HG03354 (cell line): ENCODE measurements at regions not wholly inside any gene's neighbourhood (a gene's known extent, or its start where the extent isn't known, plus 50 kb on each side); places are given as distances from the start of the nearest gene placed in this dataset.

Experiments used
- ATAC-seq: cut with Tn5 transposase; IDR thresholded peaks from one replicate; pipeline ENCODE4 v1.9.1; 2021; ENCODE audit warnings: mild to moderate bottlenecking; ENCODE audit not compliant: unreplicated experiment, poor library complexity, severe bottlenecking

- ATAC-seq = no peak
These were observed 88.7 kb downstream of the NR1D2 start for GRCh38 chr3:24033818-24034217.

GRCh38 chr3:24034464-24034863 is 89.4 kb downstream of the NR1D2 start:
- ATAC-seq = no peak

- ATAC-seq = no peak
These were observed 92.9 kb downstream of the NR1D2 start for GRCh38 chr3:24037971-24038370.

GRCh38 chr3:24040311-24040710 is 95.2 kb downstream of the NR1D2 start:
- ATAC-seq = no peak

GRCh38 chr3:24042174-24043059 is 97.3 kb downstream of the NR1D2 start:
- ATAC-seq = no peak

GRCh38 chr3:24043168-24043567 is 98.1 kb downstream of the NR1D2 start:
- ATAC-seq = no peak

GRCh38 chr3:24043985-24044384 is 98.9 kb downstream of the NR1D2 start:
- no peak for ATAC-seq

GRCh38 chr3:24046214-24046613 is 101.1 kb downstream of the NR1D2 start:
- no peak for ATAC-seq

- ATAC-seq = peak; percentile 24
These were observed 102.4 kb downstream of the NR1D2 start for GRCh38 chr3:24047513-24047912.

GRCh38 chr3:24048843-24049242 is 103.8 kb downstream of the NR1D2 start:
- ATAC-seq = no peak

GRCh38 chr3:24052446-24052845 is 107.4 kb downstream of the NR1D2 start:
- no peak for ATAC-seq

GRCh38 chr3:24058940-24059705 is 114.0 kb downstream of the NR1D2 start:
- no peak for ATAC-seq

- no peak for ATAC-seq
These were observed 115.0 kb downstream of the NR1D2 start for GRCh38 chr3:24060055-24060454.

- ATAC-seq = no peak
These were observed 117.8 kb downstream of the NR1D2 start for GRCh38 chr3:24062916-24063315.
